ENCODE measurements at regions not wholly inside any gene's neighbourhood (a gene's known extent, or its start where the extent isn't known, plus 50 kb on each side); places are given as distances from the start of the nearest gene placed in this dataset.

DNA sequence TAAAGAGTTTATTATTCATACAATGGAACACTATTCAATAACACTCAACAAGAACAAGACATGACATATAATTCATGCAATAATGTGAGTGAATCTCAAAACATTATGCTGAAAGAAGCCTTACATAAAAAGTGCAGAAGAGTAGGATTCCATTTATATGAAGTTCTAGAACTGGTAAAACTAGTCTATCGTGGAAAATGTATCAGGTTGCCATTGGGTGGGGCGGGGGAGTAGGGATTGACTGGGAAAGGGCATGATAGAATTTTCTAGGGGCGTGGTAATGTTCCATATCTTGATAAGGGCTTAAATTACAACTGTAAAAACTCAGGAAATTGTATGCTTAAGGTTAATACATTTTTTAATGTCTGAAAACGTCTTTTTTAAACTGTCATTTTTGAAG, 247.9 kb downstream of the SATB1 start:
- TF ChIP-seq RAD21 (IDR thresholded peaks at IDR 0.05; ENCODE audit: low read depth): no peak
- TF ChIP-seq EP300 (IDR thresholded peaks at IDR 0.05; ENCODE audit: borderline replicate concordance): no peak; the same call in 1 of the 2 replicates
- no peak for TF ChIP-seq CREB1 (IDR thresholded peaks at IDR 0.05; ENCODE audit: low read depth)
- no peak for TF ChIP-seq CEBPB (IDR thresholded peaks at IDR 0.05)

Measured in Ishikawa (cell line).